ENCODE measurements at regions not wholly inside any gene's neighbourhood (a gene's known extent, or its start where the extent isn't known, plus 50 kb on each side); places are given as distances from the start of the nearest gene placed in this dataset.

DNA sequence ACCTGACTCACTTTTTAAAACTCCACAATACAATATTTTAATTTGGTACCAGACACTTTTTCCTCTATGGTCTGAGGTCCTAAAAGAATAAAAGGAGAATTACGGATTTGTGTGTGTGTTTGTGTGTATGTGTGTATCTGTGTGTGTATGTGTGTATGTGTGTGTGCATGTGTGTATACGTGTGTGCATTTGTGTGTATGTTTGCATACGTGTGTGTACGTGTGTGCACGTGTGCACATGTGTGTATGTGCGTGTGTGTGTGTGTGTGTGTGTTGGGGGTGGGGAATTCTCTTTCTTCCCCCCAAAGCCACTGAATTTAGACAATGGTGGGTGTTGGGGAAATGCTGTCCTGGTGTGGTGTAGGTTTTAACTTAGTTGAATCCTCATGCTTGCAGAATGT is 807.7 kb upstream of the SALL3 start:
- no peak for DNase-seq (ENCODE audit: low spot score)
- POLR2A ChIA-PET: no interaction called here
- no peak overlapping the region for H3K4me2 ChIP-seq (ENCODE audit: low read length)
- TF ChIP-seq EZH2phosphoT487 (IDR thresholded peaks at IDR 0.05; ENCODE audit: borderline replicate concordance, low read depth, low read length): no peak
- TF ChIP-seq, protein P1, sequence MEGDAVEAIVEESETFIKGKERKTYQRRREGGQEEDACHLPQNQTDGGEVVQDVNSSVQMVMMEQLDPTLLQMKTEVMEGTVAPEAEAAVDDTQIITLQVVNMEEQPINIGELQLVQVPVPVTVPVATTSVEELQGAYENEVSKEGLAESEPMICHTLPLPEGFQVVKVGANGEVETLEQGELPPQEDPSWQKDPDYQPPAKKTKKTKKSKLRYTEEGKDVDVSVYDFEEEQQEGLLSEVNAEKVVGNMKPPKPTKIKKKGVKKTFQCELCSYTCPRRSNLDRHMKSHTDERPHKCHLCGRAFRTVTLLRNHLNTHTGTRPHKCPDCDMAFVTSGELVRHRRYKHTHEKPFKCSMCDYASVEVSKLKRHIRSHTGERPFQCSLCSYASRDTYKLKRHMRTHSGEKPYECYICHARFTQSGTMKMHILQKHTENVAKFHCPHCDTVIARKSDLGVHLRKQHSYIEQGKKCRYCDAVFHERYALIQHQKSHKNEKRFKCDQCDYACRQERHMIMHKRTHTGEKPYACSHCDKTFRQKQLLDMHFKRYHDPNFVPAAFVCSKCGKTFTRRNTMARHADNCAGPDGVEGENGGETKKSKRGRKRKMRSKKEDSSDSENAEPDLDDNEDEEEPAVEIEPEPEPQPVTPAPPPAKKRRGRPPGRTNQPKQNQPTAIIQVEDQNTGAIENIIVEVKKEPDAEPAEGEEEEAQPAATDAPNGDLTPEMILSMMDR (conservative IDR thresholded peaks at IDR 0.05; ENCODE audit: low read length): no peak
- H3K9me2 ChIP-seq (ENCODE audit: insufficient read depth, low read length): no peaks in the 10 kb centered on the region
- H3K79me2 ChIP-seq (ENCODE audit: insufficient read depth, low read depth, low read length): no peaks in the 10 kb centered on the region
- H4K20me1 ChIP-seq (ENCODE audit: insufficient read depth, low read length): no peaks in the 10 kb centered on the region
- no TSS peak for BruUV-seq (replicated peaks)
- H2AFZ ChIP-seq (ENCODE audit: low read length): no peak overlapping the region
- H3K9me3 ChIP-seq (ENCODE audit: low read length): no peaks in the 10 kb centered on the region
- H3K27ac ChIP-seq (ENCODE audit: low read depth, low read length, poor library complexity, severe bottlenecking): no peak overlapping the region
- no peaks in the 10 kb centered on the region for H3K36me3 ChIP-seq (ENCODE audit: insufficient read depth, low read length)
- no peaks in the 10 kb centered on the region for H3K4me1 ChIP-seq (ENCODE audit: insufficient read depth, low read length, poor library complexity, severe bottlenecking)
- CTCF ChIA-PET (ENCODE audit: unreplicated experiment): no interaction called here
- intact Hi-C loops (cut with micrococcal nuclease; ENCODE audit: unreplicated experiment): no loop called here
- no peak overlapping the region for H3K4me3 ChIP-seq (ENCODE audit: low read depth, low read length, poor library complexity, severe bottlenecking)

DNA sequence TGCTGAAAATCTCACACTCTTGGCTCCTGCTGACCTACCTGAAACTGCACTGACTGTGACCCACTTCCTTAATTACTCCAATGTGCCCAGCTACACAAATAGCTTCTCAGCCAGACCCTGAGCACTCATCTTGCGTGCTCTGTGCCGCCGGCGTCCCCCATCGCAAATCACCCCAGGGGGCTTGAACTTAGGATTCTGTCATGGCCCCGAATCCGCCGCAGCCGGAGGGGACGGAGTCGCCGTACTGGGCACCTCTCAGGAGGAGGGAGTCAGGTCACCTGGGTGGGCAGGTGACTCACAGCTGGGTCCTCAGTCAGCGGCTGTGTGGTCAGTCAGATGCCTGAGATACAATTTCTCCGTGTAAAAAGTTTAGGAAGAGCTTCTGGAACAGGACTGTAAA is 804.9 kb upstream of the SALL3 start:
- Histone ChIP-seq H3K9me3 (ENCODE audit: low read length) (no peaks in the 10 kb centered on the region), H3K4me3 (ENCODE audit: low read depth, low read length, poor library complexity, severe bottlenecking) (no peak overlapping the region), H3K4me1 (ENCODE audit: insufficient read depth, low read length, poor library complexity, severe bottlenecking) (no peaks in the 10 kb centered on the region), H3K79me2 (ENCODE audit: insufficient read depth, low read depth, low read length) (no peaks in the 10 kb centered on the region), H4K20me1 (ENCODE audit: insufficient read depth, low read length) (no peaks in the 10 kb centered on the region), H2AFZ (ENCODE audit: low read length) (no peak overlapping the region), H3K4me2 (ENCODE audit: low read length) (no peak overlapping the region), H3K36me3 (ENCODE audit: insufficient read depth, low read length) (no peaks in the 10 kb centered on the region), H3K9me2 (ENCODE audit: insufficient read depth, low read length) (no peaks in the 10 kb centered on the region), H3K27ac (ENCODE audit: low read depth, low read length, poor library complexity, severe bottlenecking) (no peak overlapping the region)
- TF ChIP-seq, protein P1 (conservative IDR thresholded peaks at IDR 0.05; ENCODE audit: low read length): no peak
- no peak for TF ChIP-seq EZH2phosphoT487 (IDR thresholded peaks at IDR 0.05; ENCODE audit: borderline replicate concordance, low read depth, low read length)
- intact Hi-C loops (cut with micrococcal nuclease; ENCODE audit: unreplicated experiment): no loop called here
- no peak for DNase-seq (ENCODE audit: low spot score)
- POLR2A ChIA-PET: no interaction called here
- no TSS peak for BruUV-seq (replicated peaks)
- CTCF ChIA-PET (ENCODE audit: unreplicated experiment): no interaction called here

DNA sequence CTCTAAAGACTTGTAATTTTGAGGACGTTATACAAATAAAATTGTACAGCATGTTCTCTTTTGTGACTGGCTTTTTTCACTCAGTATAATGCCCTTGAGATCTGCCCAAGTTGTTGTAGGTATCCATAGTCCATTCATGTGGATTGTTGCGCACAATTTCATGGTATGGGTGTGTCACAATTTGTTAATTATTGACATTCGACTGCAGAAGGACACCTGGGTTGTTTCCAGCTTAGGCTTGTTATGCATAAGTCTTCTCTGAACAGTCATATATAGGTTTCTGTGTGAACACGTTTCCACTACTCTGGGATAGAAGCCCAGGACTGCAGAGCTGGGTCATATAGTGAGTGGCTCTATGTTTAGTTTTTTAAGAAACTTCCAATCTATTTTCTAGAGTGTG is 800.8 kb upstream of the SALL3 start:
- Histone ChIP-seq H3K4me3 (ENCODE audit: low read depth, low read length, poor library complexity, severe bottlenecking) (no peak overlapping the region), H3K4me1 (ENCODE audit: insufficient read depth, low read length, poor library complexity, severe bottlenecking) (no peaks in the 10 kb centered on the region), H3K9me3 (ENCODE audit: low read length) (no peaks in the 10 kb centered on the region), H3K36me3 (ENCODE audit: insufficient read depth, low read length) (no peaks in the 10 kb centered on the region), H4K20me1 (ENCODE audit: insufficient read depth, low read length) (no peaks in the 10 kb centered on the region), H3K4me2 (ENCODE audit: low read length) (no peak overlapping the region), H3K79me2 (ENCODE audit: insufficient read depth, low read depth, low read length) (no peaks in the 10 kb centered on the region), H3K27ac (ENCODE audit: low read depth, low read length, poor library complexity, severe bottlenecking) (no peak overlapping the region), H2AFZ (ENCODE audit: low read length) (no peak overlapping the region), H3K9me2 (ENCODE audit: insufficient read depth, low read length) (no peaks in the 10 kb centered on the region)
- intact Hi-C loops (cut with micrococcal nuclease; ENCODE audit: unreplicated experiment): no loop called here
- no peak for TF ChIP-seq EZH2phosphoT487 (IDR thresholded peaks at IDR 0.05; ENCODE audit: borderline replicate concordance, low read depth, low read length)
- TF ChIP-seq, protein P1 (conservative IDR thresholded peaks at IDR 0.05; ENCODE audit: low read length): no peak
- ChIA-PET CTCF (ENCODE audit: unreplicated experiment) (no interaction called here), POLR2A (no interaction called here)
- BruUV-seq (replicated peaks): no TSS peak
- DNase-seq (ENCODE audit: low spot score): no peak
